Keratinocyte (primary cell): ENCODE measurements at regions not wholly inside any gene's neighbourhood (a gene's known extent, or its start where the extent isn't known, plus 50 kb on each side); places are given as distances from the start of the nearest gene placed in this dataset.

Experiments
- DNase-seq: peaks from one replicate; pipeline ENCODE4 v3.0.0-alpha.2; 2011; ENCODE audit warnings: low read depth, missing footprints, low spot score
- FAIRE-seq: peaks from 2 replicates; lab custom pipeline; 2011; peaks lifted over from hg19 to GRCh38; lab: Jason Lieb, UNC
- H2AFZ ChIP-seq: 2 replicates; pipeline ENCODE4 v1.6.0; 2012; ENCODE audit warnings: low read length, control low read depth, inconsistent platforms; ENCODE audit not compliant: control insufficient read depth
- H3K27ac ChIP-seq: 2 replicates; pipeline ENCODE4 v1.5.1; 2011; ENCODE audit warnings: low read length; ENCODE audit not compliant: control insufficient read depth, insufficient read depth
- H3K27me3 ChIP-seq: 3 replicates; pipeline ENCODE4 v1.6.0; 2011; ENCODE audit warnings: low read length; ENCODE audit not compliant: control insufficient read depth, insufficient read depth; ENCODE audit errors: extremely low read depth
- H3K36me3 ChIP-seq, 2 experiments: 2 replicates in 1 of 2; 3 replicates in 1 of 2; pipeline ENCODE4 v1.5.1; 2011; ENCODE audit warnings: low read length in 2 of 2, mild to moderate bottlenecking in 1 of 2; ENCODE audit not compliant: control insufficient read depth in 2 of 2, insufficient read depth in 2 of 2; ENCODE audit errors: extremely low read depth in 1 of 2
- H3K4me1 ChIP-seq: 3 replicates; pipeline ENCODE4 v1.5.1; 2011; ENCODE audit warnings: low read length; ENCODE audit not compliant: control insufficient read depth, insufficient read depth; ENCODE audit errors: extremely low read depth
- H3K4me2 ChIP-seq: 3 replicates; pipeline ENCODE4 v1.6.0; 2011; ENCODE audit warnings: low read depth, low read length; ENCODE audit not compliant: control insufficient read depth, insufficient read depth; ENCODE audit errors: extremely low read depth
- H3K4me3 ChIP-seq, 3 experiments: fragments of 200-600 bp in 1 of 3; sonication (generic) in 1 of 3; 2 replicates in 2 of 3; 3 replicates in 1 of 3; pipeline ENCODE4 v1.5.1; 2011 to 2016; ENCODE audit warnings: low read length in 3 of 3, mild to moderate bottlenecking in 3 of 3, control low read depth in 2 of 3, inconsistent platforms in 1 of 3, low read depth in 1 of 3, mixed read lengths in 1 of 3, mixed run types in 1 of 3, moderate library complexity in 1 of 3; ENCODE audit not compliant: control insufficient read depth in 2 of 3, insufficient read depth in 2 of 3; ENCODE audit errors: extremely low read depth in 1 of 3
- H3K79me2 ChIP-seq: 2 replicates; pipeline ENCODE4 v1.6.0; 2012; ENCODE audit warnings: low read length; ENCODE audit not compliant: control insufficient read depth, insufficient read depth
- H3K9ac ChIP-seq: 3 replicates; pipeline ENCODE4 v1.6.0; 2011; ENCODE audit warnings: low read length; ENCODE audit not compliant: control insufficient read depth, insufficient read depth; ENCODE audit errors: extremely low read depth
- H3K9me1 ChIP-seq: 3 replicates; pipeline ENCODE4 v1.6.0; 2011; ENCODE audit warnings: low read length; ENCODE audit not compliant: control insufficient read depth, insufficient read depth; ENCODE audit errors: extremely low read depth
- H3K9me3 ChIP-seq: 2 replicates; pipeline ENCODE4 v1.5.1; 2012; ENCODE audit warnings: low read depth, low read length; ENCODE audit not compliant: control insufficient read depth
- H4K20me1 ChIP-seq: 3 replicates; pipeline ENCODE4 v1.6.0; 2011; ENCODE audit warnings: low read length; ENCODE audit not compliant: control insufficient read depth, insufficient read depth; ENCODE audit errors: extremely low read depth
- EZH2 ChIP-seq: IDR thresholded peaks from one replicate; pipeline ENCODE4 v1.6.1; 2012; ENCODE audit warnings: inconsistent platforms, mild to moderate bottlenecking, low read length, moderate library complexity
- dilution Hi-C: fragments of 300-500 bp; cut with MboI; formaldehyde crosslinking; loops from one replicate; pipeline ENCODE4 v1.7.0; 2020; ENCODE audit warnings: low sequenced_read_pairs; ENCODE audit not compliant: extremely low pct_ligation_motif_present
- TF ChIP-seq, protein P1 (sequence below), 3 experiments: IDR thresholded peaks in 1 of 3; conservative IDR thresholded peaks in 1 of 3; optimal IDR thresholded peaks in 1 of 3; 2 replicates in 2 of 3; 3 replicates in 1 of 3; pipeline versions ENCODE3 to v1.5.1; 2011; ENCODE audit warnings: low read length in 3 of 3, mild to moderate bottlenecking in 3 of 3, moderate library complexity in 2 of 3, control low read depth in 1 of 3, inconsistent platforms in 1 of 3; ENCODE audit not compliant: insufficient read depth in 2 of 3; ENCODE audit errors: extremely low read depth in 1 of 3

DNA sequence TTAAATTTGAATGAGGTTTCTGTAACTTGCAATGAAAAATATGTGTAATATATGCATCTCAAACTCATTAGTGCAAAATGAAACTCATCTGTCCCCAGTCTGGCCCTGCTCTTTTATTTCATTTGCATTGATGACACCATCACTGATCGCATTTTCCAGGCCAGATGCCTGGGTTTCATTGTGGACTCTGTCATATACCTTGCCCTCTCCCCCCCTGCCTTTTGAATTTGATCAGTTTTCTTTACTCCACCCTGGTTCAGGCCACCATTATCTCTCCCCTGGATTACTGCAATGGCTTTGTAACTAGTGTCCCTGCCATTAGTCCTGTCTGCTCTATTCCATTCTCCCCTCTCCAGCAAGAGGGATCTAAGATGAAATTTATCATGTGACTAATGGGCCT lies 360.6 kb upstream of the C11orf87 start:
- TF ChIP-seq, protein P1, sequence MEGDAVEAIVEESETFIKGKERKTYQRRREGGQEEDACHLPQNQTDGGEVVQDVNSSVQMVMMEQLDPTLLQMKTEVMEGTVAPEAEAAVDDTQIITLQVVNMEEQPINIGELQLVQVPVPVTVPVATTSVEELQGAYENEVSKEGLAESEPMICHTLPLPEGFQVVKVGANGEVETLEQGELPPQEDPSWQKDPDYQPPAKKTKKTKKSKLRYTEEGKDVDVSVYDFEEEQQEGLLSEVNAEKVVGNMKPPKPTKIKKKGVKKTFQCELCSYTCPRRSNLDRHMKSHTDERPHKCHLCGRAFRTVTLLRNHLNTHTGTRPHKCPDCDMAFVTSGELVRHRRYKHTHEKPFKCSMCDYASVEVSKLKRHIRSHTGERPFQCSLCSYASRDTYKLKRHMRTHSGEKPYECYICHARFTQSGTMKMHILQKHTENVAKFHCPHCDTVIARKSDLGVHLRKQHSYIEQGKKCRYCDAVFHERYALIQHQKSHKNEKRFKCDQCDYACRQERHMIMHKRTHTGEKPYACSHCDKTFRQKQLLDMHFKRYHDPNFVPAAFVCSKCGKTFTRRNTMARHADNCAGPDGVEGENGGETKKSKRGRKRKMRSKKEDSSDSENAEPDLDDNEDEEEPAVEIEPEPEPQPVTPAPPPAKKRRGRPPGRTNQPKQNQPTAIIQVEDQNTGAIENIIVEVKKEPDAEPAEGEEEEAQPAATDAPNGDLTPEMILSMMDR (optimal IDR thresholded peaks at IDR 0.05 in 1 of 3, IDR thresholded peaks at IDR 0.05 in 1 of 3, conservative IDR thresholded peaks at IDR 0.05 in 1 of 3; ENCODE audit: extremely low read depth in 1 of 3, insufficient read depth in 2 of 3, low read length in 3 of 3): no peak
- TF ChIP-seq EZH2: no peak
- Histone ChIP-seq H3K27me3 (no peaks in the 10 kb centered on the region), H3K4me3 (no peak overlapping the region), H3K36me3 (no peaks in the 10 kb centered on the region), H4K20me1 (no peaks in the 10 kb centered on the region), H3K4me2 (no peak overlapping the region), H3K9me3 (no peaks in the 10 kb centered on the region), H3K9ac (no peak overlapping the region), H3K27ac (no peak overlapping the region), H3K4me1 (no peaks in the 10 kb centered on the region), H3K9me1 (no peaks in the 10 kb centered on the region), H3K79me2 (no peaks in the 10 kb centered on the region), H2AFZ (no peak overlapping the region)
- no peak for DNase-seq
- dilution Hi-C loops: no loop called here
- no peak for FAIRE-seq

DNA sequence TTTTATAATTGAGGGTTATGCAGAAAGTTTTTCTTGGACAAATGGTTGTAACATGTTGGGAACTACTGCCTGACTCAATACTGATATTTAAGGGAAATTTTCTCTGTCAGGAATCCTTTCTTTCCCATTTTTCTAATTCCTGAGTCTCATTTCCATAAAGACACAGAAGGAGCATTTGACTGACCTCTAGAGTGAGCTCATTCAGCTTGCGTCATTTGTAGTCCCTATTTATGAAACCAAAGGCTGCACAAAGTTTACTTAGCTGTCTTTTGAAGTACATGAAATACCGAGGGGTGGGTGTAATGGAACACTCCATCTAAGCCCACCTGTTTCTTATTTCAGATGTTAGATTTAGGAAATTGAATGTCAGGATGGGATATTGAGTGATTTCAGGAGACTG lies 359.5 kb upstream of the C11orf87 start:
- Histone ChIP-seq H3K4me2 (no peak overlapping the region), H3K36me3 (no peaks in the 10 kb centered on the region), H3K27ac (no peak overlapping the region), H3K4me3 (no peak overlapping the region), H3K9me1 (no peaks in the 10 kb centered on the region), H2AFZ (no peak overlapping the region), H3K27me3 (no peaks in the 10 kb centered on the region), H3K9ac (no peak overlapping the region), H4K20me1 (no peaks in the 10 kb centered on the region), H3K79me2 (no peaks in the 10 kb centered on the region), H3K9me3 (no peaks in the 10 kb centered on the region), H3K4me1 (no peaks in the 10 kb centered on the region)
- DNase-seq: no peak
- dilution Hi-C loops: no loop called here
- no peak for FAIRE-seq
- TF ChIP-seq, protein P1 (optimal IDR thresholded peaks at IDR 0.05 in 1 of 3, IDR thresholded peaks at IDR 0.05 in 1 of 3, conservative IDR thresholded peaks at IDR 0.05 in 1 of 3; ENCODE audit: extremely low read depth in 1 of 3, insufficient read depth in 2 of 3, low read length in 3 of 3): no peak
- TF ChIP-seq EZH2: no peak
